PFSK-1 (cell line): ENCODE measurements at regions not wholly inside any gene's neighbourhood (a gene's known extent, or its start where the extent isn't known, plus 50 kb on each side); places are given as distances from the start of the nearest gene placed in this dataset.

Experiments used
- FOXP2 ChIP-seq: optimal IDR thresholded peaks from 2 replicates; pipeline ENCODE3; 2011; ENCODE audit warnings: borderline replicate concordance, control low read depth, inconsistent platforms; ENCODE audit not compliant: insufficient read depth; ENCODE audit errors: extremely low read length, extremely low read depth
- POLR2AphosphoS5 ChIP-seq: IDR thresholded peaks from 2 replicates; pipeline ENCODE4 v1.6.1; 2012; ENCODE audit warnings: low read depth, mild to moderate bottlenecking, control low read depth, low read length, moderate library complexity
- SIN3A ChIP-seq: IDR thresholded peaks from 2 replicates; pipeline ENCODE4 v1.6.1; 2012; ENCODE audit warnings: mild to moderate bottlenecking, low read length, moderate library complexity, borderline replicate concordance; ENCODE audit not compliant: insufficient read depth
- TAF1 ChIP-seq: IDR thresholded peaks from 2 replicates; pipeline ENCODE4 v1.6.1; 2012; ENCODE audit warnings: low read length, control low read depth, borderline replicate concordance; ENCODE audit not compliant: insufficient read depth
- TF ChIP-seq, protein P1 (sequence below), 2 experiments: IDR thresholded peaks; 2 replicates each; pipeline versions ENCODE4 v1.6.1 to v1.8.0; 2011 to 2012; ENCODE audit warnings: low read depth in 2 of 2, low read length in 2 of 2, control low read depth in 1 of 2, inconsistent platforms in 1 of 2, mild to moderate bottlenecking in 1 of 2, moderate library complexity in 1 of 2; ENCODE audit not compliant: insufficient read depth in 1 of 2

DNA sequence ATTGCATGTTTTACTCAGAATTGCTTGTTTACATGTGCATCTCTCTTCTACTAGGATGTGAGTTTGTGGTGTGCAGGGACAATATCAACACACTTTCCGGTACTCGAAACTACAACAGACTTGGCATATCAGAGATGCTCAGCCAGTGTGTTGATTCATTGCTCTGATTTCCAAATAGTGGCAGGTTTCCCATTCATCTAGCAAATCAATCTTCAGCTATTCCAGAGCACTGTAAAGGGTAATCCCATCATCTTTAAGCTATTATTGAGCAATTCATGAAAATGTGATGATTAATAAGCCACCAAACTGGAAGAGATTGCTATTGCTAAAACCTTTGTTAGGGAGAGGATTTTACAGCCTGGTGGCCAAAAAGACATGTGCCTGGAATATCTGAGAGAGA is 574.2 kb upstream of the CPEB2 start:
- TF ChIP-seq TAF1 (no peak), POLR2AphosphoS5 (no peak), FOXP2 (no peak), SIN3A (no peak)
- TF ChIP-seq, protein P1, sequence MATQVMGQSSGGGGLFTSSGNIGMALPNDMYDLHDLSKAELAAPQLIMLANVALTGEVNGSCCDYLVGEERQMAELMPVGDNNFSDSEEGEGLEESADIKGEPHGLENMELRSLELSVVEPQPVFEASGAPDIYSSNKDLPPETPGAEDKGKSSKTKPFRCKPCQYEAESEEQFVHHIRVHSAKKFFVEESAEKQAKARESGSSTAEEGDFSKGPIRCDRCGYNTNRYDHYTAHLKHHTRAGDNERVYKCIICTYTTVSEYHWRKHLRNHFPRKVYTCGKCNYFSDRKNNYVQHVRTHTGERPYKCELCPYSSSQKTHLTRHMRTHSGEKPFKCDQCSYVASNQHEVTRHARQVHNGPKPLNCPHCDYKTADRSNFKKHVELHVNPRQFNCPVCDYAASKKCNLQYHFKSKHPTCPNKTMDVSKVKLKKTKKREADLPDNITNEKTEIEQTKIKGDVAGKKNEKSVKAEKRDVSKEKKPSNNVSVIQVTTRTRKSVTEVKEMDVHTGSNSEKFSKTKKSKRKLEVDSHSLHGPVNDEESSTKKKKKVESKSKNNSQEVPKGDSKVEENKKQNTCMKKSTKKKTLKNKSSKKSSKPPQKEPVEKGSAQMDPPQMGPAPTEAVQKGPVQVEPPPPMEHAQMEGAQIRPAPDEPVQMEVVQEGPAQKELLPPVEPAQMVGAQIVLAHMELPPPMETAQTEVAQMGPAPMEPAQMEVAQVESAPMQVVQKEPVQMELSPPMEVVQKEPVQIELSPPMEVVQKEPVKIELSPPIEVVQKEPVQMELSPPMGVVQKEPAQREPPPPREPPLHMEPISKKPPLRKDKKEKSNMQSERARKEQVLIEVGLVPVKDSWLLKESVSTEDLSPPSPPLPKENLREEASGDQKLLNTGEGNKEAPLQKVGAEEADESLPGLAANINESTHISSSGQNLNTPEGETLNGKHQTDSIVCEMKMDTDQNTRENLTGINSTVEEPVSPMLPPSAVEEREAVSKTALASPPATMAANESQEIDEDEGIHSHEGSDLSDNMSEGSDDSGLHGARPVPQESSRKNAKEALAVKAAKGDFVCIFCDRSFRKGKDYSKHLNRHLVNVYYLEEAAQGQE (IDR thresholded peaks at IDR 0.05; ENCODE audit: insufficient read depth in 1 of 2, low read depth in 2 of 2, low read length in 2 of 2), result no peak

DNA sequence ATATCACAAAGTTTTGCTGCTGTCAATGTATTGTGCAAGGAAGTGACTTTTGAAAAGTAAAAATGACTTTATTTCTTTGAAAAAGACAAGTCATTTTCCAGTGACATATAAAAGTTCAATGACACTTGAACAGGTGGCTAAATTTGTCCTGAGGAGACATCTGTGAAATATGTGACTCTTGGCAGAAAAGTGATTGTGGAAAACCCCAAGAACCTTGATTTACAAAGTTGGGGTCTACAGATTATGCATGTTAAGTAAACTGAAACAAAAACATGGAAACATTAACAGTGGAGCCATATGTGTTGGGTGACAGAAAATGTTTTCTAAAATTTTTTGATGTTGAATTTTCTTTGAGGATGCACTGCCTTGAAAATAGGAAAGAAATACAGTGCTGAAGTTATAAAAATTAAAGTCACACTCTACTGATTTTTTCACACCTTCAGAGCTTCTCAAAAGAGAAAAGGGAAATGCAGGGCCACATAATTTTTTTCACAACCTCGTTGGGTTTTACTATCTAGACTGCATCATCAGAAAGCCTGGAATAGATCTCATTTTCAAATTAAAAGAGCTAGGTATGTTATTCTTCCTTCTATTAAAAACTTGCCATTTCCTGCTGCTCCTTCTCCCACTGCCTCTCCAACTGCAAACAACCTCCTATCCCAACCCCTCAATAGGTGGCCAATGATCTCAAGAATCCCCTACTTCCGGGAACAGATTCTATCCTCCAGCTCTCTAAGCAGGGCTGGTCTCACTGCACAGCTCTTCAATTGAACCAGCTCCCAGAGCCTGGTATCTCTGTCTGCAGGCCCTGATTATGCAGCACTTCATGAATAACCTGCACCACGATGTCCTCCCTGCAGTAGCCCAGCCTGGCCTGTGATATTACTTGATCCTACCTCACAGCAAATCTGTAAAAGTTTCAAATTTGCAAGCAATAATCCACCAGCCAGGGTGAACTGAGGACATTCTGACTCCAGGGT is 570.8 kb upstream of the CPEB2 start:
- TF ChIP-seq, protein P1 (IDR thresholded peaks at IDR 0.05; ENCODE audit: insufficient read depth in 1 of 2, low read depth in 2 of 2, low read length in 2 of 2), result no peak
- TF ChIP-seq POLR2AphosphoS5 (no peak), TAF1 (no peak), FOXP2 (no peak)

DNA sequence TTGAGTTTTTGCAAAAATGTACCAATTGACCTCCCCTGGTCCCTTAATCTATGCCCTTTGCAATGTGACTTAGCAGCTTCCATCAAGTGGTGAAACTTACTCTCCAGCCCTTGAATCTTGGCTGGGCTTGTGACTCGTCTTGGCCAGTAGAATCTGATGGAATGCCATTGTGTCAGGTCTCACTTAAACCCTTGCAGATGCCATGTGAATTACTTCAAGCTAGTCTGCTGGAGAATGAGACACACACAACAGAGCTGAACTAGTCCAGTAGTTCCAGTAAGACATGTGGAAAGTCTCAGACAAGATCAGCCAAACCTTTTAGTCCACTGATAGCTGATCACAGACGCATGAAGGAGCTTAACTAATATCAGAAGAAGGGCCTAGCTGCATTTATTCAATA is 567.8 kb upstream of the CPEB2 start:
- TF ChIP-seq TAF1 (no peak), SIN3A (no peak), POLR2AphosphoS5 (no peak), FOXP2 (no peak)
- TF ChIP-seq, protein P1 (IDR thresholded peaks at IDR 0.05; ENCODE audit: insufficient read depth in 1 of 2, low read depth in 2 of 2, low read length in 2 of 2), result no peak

DNA sequence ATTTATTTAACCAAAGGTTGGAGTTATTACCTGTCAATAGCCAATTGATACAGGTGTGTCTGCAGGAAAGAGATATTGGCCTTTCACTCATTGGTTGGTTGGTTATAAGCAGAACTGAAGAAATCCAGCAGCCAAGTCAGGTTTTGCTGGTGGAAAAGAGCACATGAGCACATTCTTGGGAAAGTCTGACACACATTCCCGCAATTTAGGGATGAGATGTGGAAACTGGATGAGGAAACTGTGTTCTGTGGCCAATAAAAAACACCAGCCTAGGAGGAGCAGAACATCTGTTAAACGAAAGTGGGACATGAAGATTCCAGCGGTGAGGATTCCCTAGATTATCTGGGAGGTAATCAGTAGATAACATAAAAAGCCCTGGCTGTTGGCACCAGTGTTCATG is 567.4 kb upstream of the CPEB2 start:
- TF ChIP-seq, protein P1 (IDR thresholded peaks at IDR 0.05; ENCODE audit: insufficient read depth in 1 of 2, low read depth in 2 of 2, low read length in 2 of 2), result no peak
- TF ChIP-seq SIN3A (no peak), POLR2AphosphoS5 (no peak), TAF1 (no peak), FOXP2 (no peak)
